ENCODE measurements at regions not wholly inside any gene's neighbourhood (a gene's known extent, or its start where the extent isn't known, plus 50 kb on each side); places are given as distances from the start of the nearest gene placed in this dataset.

DNA sequence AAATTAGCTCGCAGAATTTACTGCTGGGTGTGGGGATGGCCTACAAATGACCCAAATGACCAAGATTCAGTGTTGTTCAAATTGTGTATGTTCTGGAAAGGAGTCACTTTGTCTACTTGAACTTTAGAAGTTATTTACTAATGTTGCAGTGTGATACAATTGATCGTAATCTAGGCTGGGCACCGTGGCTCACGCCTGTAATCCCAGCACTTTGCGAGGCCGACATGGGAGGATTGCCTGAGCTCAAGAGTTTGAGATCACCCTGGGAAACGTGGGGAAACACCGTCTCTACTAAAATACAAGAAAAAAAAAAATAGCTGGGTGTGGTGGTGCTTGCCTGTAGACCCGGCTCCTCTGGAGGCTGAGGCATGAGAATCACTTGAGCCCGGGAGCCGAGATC lies 57.6 kb upstream of the TMPRSS2 start:
- DNase-seq (ENCODE audit: low spot score): no peak

DNA sequence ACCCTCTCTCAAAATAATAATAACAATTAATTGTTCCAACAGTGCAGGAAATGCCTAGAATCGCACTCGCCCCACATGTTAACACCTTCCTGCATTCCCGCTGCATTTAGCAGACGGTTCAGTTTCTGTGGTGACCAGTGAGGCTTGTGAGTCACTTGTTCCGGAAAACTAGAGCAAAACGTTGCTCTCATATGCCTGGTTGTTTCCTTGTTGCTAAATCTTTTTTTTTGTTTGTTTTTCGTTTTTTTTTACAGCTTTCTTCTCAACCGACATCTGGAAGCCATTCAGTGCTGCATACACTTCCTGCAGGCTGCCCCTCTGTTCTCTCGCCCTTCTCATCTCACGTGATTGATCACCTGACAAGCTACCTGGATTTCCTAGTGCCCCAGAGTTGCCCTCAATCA lies 56.9 kb upstream of the TMPRSS2 start:
- DNase-seq (ENCODE audit: low spot score): peak; percentile 70

DNA sequence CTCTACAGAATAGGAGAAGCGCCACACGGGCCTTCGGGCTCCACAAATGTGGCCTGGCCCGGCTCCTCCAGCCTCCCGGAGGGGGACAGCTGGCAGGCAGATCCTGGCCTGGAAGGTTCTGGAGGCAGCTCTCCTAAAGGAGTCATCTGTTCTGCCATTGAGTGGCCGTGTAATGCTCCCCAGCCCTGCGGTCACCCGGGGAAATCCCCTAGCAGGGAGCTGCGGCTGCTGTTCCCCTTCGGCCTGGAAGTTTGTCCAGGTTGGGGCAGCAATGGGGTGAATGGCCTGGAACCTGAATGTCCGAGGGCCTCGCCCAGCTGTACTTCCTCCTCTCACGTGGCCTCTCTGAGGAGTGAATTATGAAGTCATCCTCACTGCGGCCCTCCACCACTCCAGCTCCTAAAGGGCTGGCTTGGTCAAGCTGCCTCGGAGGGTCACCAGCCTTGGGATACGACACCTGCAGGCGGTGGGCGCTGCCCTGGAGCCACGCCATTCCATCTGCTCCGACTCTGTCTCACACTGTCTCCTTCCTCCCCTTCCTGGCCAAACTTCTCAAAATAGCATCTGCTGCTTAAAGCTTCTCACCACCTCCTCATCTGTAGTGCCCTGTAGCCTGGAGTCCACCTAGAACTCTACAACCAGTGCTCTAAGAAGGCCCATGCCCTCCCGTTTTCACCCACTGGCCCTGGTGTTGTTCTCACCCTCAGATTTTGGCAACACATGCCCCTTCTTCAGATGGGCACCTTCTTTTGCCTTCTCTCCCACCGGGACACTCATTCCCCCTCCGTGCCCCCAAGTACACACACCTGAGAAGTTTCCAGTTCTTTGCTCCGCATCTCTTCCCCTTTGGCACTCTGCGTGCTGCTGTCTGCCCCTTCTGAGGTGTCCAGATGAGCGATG lies 54.4 kb upstream of the TMPRSS2 start:
- no peak for DNase-seq (ENCODE audit: low spot score)

DNA sequence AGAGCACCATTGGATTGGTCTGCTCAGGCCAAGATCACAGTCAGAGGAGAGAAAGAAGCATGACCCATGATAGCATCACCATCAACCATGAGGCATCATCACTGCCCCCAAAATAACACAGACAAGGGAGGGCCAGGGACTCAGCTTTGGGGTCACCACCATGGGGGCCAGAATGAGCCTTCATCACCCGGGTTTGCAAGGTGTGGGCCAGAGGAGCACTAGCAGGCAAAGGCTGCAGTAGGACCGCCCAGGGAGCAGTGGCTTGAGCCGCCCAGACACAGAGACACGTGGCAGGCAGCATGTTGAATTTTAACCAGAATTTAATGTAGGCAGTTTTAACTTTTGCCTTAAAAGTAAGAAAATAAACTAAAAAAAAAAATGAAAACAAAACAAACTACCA lies 53.7 kb upstream of the TMPRSS2 start:
- DNase-seq (ENCODE audit: low spot score): no peak

DNA sequence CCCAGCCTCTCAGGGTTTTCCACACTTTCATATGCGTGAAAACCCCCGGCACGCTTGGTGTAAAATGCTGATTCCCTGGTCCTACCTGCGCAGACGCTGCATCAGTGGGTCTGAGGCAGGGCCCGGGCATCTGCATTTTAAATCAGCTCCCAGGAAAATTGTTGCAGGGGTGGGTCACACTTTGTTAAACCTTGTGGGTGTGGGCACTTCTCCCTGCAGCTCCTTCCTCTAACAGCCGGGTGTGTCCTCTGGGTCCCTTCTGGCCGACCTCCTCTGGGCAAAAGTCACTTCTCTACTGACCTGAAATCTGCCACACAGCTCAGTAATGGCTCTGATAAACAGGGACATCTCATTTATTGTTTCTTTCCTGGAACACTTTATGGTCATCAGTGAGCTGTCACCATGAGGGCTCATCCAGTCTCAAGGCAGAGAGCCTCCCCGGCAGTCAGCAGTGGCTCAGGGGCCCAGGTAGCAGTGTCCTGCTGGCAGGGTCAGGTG lies 52.8 kb upstream of the TMPRSS2 start:
- no peak for DNase-seq (ENCODE audit: low spot score)

DNA sequence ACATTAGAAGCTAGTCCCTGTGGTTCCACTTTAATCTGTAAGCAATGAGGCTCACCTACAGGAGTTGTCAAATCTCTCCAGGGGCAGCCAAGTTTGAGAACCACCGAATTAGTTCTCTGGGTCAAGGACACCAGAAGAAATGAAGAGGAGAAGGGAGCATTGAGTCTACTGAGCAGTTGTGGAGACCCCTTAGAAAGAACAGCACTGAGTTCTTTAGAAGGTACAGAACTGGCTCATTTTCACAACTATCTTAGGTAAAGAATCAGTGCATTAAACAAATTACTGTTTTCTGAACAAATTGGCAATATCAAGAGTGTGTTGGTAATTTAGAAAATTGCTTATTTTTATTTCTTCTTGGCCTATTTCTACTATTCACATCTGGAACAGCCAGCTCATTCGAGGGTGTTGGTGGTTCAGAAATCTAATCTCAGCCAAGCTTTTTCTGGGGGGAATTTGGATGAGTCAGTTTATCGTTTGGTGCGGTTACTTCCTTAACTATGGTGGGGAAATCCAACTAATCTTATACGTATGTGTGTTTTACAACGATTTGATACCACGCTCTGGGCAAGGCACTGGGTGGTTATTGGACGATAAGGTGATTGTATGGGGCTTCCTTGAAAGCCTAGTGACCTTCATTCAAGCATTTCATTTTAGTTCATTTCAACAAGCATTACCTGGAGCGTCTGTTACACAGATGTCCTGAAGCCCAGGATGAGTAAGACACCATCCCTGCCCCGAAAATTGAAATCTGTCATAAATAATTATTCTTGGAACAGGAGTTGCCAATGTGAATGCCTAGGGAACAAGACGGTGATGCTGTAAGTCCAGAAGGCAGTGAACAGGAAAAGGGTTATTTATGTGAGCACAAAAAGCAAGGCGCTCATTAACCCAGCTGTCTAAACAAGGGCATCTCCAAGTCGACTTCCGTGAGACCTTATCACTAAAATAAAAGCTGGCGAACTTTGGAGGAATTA lies 52.0 kb upstream of the TMPRSS2 start:
- peak; percentile 81 for DNase-seq (ENCODE audit: low spot score)

DNA sequence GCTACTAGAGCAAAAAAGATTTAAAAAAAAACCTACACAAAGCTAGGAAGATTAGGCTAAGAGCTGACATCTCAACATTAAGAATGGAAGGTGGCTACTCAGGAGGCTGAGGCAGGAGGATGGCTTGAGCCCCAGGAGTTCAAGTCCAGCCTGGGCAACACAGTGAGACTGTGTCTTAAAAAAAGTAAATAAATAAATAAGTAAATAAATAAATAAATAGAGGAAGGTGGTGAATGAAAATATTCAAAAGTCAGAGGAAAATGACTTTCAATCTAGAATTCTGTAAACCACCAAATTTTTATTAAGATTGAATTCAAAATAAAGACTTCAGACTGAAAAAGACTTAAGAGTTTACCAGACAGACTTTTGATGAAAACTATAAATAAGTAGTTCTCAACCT lies 50.9 kb upstream of the TMPRSS2 start:
- no peak for DNase-seq (ENCODE audit: low spot score)

DNA sequence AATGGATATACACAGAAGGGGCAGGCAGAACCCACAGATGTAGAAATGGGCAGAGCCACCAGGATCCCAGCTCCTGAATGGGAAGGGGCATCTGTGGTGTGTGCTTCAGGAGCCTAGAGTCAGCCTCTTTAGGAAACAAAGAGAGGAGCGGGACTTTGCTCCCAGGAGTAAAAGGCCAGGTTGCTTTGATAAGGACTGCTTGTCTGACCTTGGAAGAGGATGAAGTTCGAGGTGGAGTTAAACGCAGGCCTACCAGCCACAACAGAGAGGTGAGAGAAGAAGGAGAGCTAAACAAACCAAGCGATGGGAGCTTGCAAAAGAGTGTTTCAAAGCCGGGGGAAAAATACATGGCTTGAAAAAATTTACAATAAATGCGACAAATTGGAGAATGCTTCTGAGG lies 49.9 kb upstream of the TMPRSS2 start:
- no peak for DNase-seq (ENCODE audit: low spot score)
